Muscle layer of colon (tissue), 2 donors: ENCODE measurements at regions not wholly inside any gene's neighbourhood (a gene's known extent, or its start where the extent isn't known, plus 50 kb on each side); places are given as distances from the start of the nearest gene placed in this dataset.
"Not testable (repeated sequence)": the region's sequence is repeated elsewhere in the genome, so short reads cannot be mapped to it uniquely, and the experiment has no call there.

Experiments used
- H3K27ac ChIP-seq: one replicate; pipeline ENCODE4 v1.7.0; 2013; ENCODE audit warnings: low read depth, mild to moderate bottlenecking, low read length, moderate library complexity
- H3K27me3 ChIP-seq, 2 donors: one replicate each; pipeline ENCODE4 v1.7.0; 2013; ENCODE audit warnings: low read length in 2 of 2, mild to moderate bottlenecking in 2 of 2; ENCODE audit not compliant: insufficient read depth in 2 of 2, control insufficient read depth in 1 of 2
- H3K36me3 ChIP-seq: one replicate; pipeline ENCODE4 v1.7.0; 2013; ENCODE audit warnings: mild to moderate bottlenecking, low read length; ENCODE audit not compliant: insufficient read depth
- H3K4me1 ChIP-seq: one replicate; pipeline ENCODE4 v1.7.0; 2013; ENCODE audit warnings: mild to moderate bottlenecking, low read length; ENCODE audit not compliant: insufficient read depth
- H3K4me3 ChIP-seq, 2 donors: one replicate each; pipeline ENCODE4 v1.7.0; 2013; ENCODE audit warnings: low read length in 2 of 2, low read depth in 1 of 2, mild to moderate bottlenecking in 1 of 2, moderate library complexity in 1 of 2
- H3K9ac ChIP-seq: one replicate; pipeline ENCODE4 v1.7.0; 2013; ENCODE audit warnings: low read length
- H3K9me3 ChIP-seq: one replicate; pipeline ENCODE4 v1.7.0; 2013; ENCODE audit warnings: mild to moderate bottlenecking, low read length
- donor health status: abdominal sarcoma.
- donor health status: Adenocarcinoma of cecum.

GRCh38 chr6:148021699-148022098 lies 320.9 kb upstream of the SASH1 start:
- Histone ChIP-seq H3K9me3 (no peaks in the 10 kb centered on the region), H3K4me1 (no peaks in the 10 kb centered on the region), H3K27ac (no peak overlapping the region), H3K4me3 (no peak overlapping the region), H3K9ac (no peak overlapping the region), H3K36me3 (no peaks in the 10 kb centered on the region), H3K27me3 (no peaks in the 10 kb centered on the region)

GRCh38 chr6:148022279-148022678 lies 320.4 kb upstream of the SASH1 start:
- H3K36me3 ChIP-seq, H3K9me3 ChIP-seq, H3K9ac ChIP-seq, H3K4me1 ChIP-seq, H3K4me3 ChIP-seq, H3K27ac ChIP-seq, H3K27me3 ChIP-seq: not testable (repeated sequence)

- no peak overlapping the region for H3K27ac ChIP-seq
- no peaks in the 10 kb centered on the region for H3K4me1 ChIP-seq
- H3K9me3 ChIP-seq, result no peaks in the 10 kb centered on the region
- no peak overlapping the region for H3K4me3 ChIP-seq
- H3K9ac ChIP-seq, result no peak overlapping the region
- H3K36me3 ChIP-seq, result no peaks in the 10 kb centered on the region
- H3K27me3 ChIP-seq, result no peaks in the 10 kb centered on the region
These were observed 315.4 kb upstream of the SASH1 start for GRCh38 chr6:148027201-148027600.

GRCh38 chr6:148035806-148036390 lies 306.7 kb upstream of the SASH1 start:
- Histone ChIP-seq H3K9me3 (no peaks in the 10 kb centered on the region), H3K9ac (no peak overlapping the region), H3K36me3 (no peaks in the 10 kb centered on the region), H3K27ac (no peak overlapping the region), H3K27me3 (no peaks in the 10 kb centered on the region), H3K4me1 (no peaks in the 10 kb centered on the region), H3K4me3 (no peak overlapping the region)

GRCh38 chr6:148037496-148037895 lies 305.1 kb upstream of the SASH1 start:
- Histone ChIP-seq H3K36me3 (no peaks in the 10 kb centered on the region), H3K9ac (no peak overlapping the region), H3K27ac (no peak overlapping the region), H3K9me3 (no peaks in the 10 kb centered on the region), H3K27me3 (no peaks in the 10 kb centered on the region), H3K4me1 (no peaks in the 10 kb centered on the region), H3K4me3 (no peak overlapping the region)

GRCh38 chr6:148041546-148041945 lies 301.1 kb upstream of the SASH1 start:
- H3K36me3 ChIP-seq, result no peaks in the 10 kb centered on the region
- no peaks in the 10 kb centered on the region for H3K27me3 ChIP-seq
- no peak overlapping the region for H3K9ac ChIP-seq
- no peaks in the 10 kb centered on the region for H3K4me1 ChIP-seq
- H3K4me3 ChIP-seq, result no peak overlapping the region
- H3K9me3 ChIP-seq, result no peaks in the 10 kb centered on the region
- H3K27ac ChIP-seq, result no peak overlapping the region

GRCh38 chr6:148042536-148042935 lies 300.1 kb upstream of the SASH1 start:
- no peak overlapping the region for H3K27ac ChIP-seq
- H3K36me3 ChIP-seq, result no peaks in the 10 kb centered on the region
- no peaks in the 10 kb centered on the region for H3K27me3 ChIP-seq
- no peaks in the 10 kb centered on the region for H3K4me1 ChIP-seq
- H3K9me3 ChIP-seq, result no peaks in the 10 kb centered on the region
- H3K9ac ChIP-seq, result no peak overlapping the region
- no peak overlapping the region for H3K4me3 ChIP-seq

GRCh38 chr6:148044261-148044751 lies 298.3 kb upstream of the SASH1 start:
- Histone ChIP-seq H3K4me1 (no peaks in the 10 kb centered on the region), H3K36me3 (no peaks in the 10 kb centered on the region), H3K9ac (no peak overlapping the region), H3K4me3 (no peak overlapping the region), H3K9me3 (no peaks in the 10 kb centered on the region), H3K27me3 (no peaks in the 10 kb centered on the region), H3K27ac (no peak overlapping the region)

- Histone ChIP-seq H3K27me3 (no peaks in the 10 kb centered on the region), H3K9ac (no peak overlapping the region), H3K9me3 (no peaks in the 10 kb centered on the region), H3K27ac (no peak overlapping the region), H3K4me1 (no peaks in the 10 kb centered on the region), H3K4me3 (no peak overlapping the region), H3K36me3 (no peaks in the 10 kb centered on the region)
These were observed 297.7 kb upstream of the SASH1 start for GRCh38 chr6:148044921-148045320.

- H3K9me3 ChIP-seq, result no peaks in the 10 kb centered on the region
- H3K27me3 ChIP-seq, result no peaks in the 10 kb centered on the region
- no peaks in the 10 kb centered on the region for H3K36me3 ChIP-seq
- H3K4me1 ChIP-seq, result no peaks in the 10 kb centered on the region
- H3K9ac ChIP-seq, result no peak overlapping the region
- H3K27ac ChIP-seq, result no peak overlapping the region
- H3K4me3 ChIP-seq, result no peak overlapping the region
These were observed 289.4 kb upstream of the SASH1 start for GRCh38 chr6:148053209-148053608.

GRCh38 chr6:148053796-148054195 lies 288.8 kb upstream of the SASH1 start:
- Histone ChIP-seq H3K4me3 (no peak overlapping the region), H3K9ac (no peak overlapping the region), H3K27me3 (no peaks in the 10 kb centered on the region), H3K4me1 (no peaks in the 10 kb centered on the region), H3K9me3 (no peaks in the 10 kb centered on the region), H3K36me3 (no peaks in the 10 kb centered on the region), H3K27ac (no peak overlapping the region)

GRCh38 chr6:148054219-148054618 lies 288.4 kb upstream of the SASH1 start:
- no peak overlapping the region for H3K27ac ChIP-seq
- H3K4me3 ChIP-seq, result no peak overlapping the region
- H3K27me3 ChIP-seq, result no peaks in the 10 kb centered on the region
- H3K36me3 ChIP-seq, result no peaks in the 10 kb centered on the region
- no peak overlapping the region for H3K9ac ChIP-seq
- no peaks in the 10 kb centered on the region for H3K9me3 ChIP-seq
- no peaks in the 10 kb centered on the region for H3K4me1 ChIP-seq
